GM12878 (cell line): ENCODE measurements at regions not wholly inside any gene's neighbourhood (a gene's known extent, or its start where the extent isn't known, plus 50 kb on each side); places are given as distances from the start of the nearest gene placed in this dataset.

Experiments used
- ATAC-seq: fragments of 200-7000 bp; cut with Tn5 transposase; 3 replicates; pipeline ENCODE4 v1.9.1; 2020; ENCODE audit warnings: mild to moderate bottlenecking, moderate library complexity
- BruUV-seq: library from RNA; stranded (reverse); fragments of 400-500 nt; replicated peaks from 2 replicates; lab custom pipeline; 2021; lab: Mats Ljungman, UMichigan
- CTCF ChIA-PET: fragments of 300-600 bp; sonication (Branson Sonifier 250); formaldehyde crosslinking; extraction: SDS; loops from one replicate; lab custom pipeline; 2021; ENCODE audit warnings: inconsistent platforms; lab: Yijun Ruan, JAX
- POLR2A ChIA-PET: fragments of 350-600 bp; formaldehyde crosslinking; extraction: SDS; loops from one replicate; lab custom pipeline; 2021; ENCODE audit warnings: inconsistent platforms; lab: Charles Lee
- RAD21 ChIA-PET: fragments of 300-600 bp; sonication (Branson Sonifier 250); formaldehyde crosslinking; loops from one replicate; lab custom pipeline; 2023; ENCODE audit warnings: antibody characterized with exemption; ENCODE audit not compliant: unreplicated experiment; lab: Charles Lee
- SMC1A ChIA-PET: fragments of 300-600 bp; sonication (Branson Sonifier 250); formaldehyde crosslinking; loops from one replicate; lab custom pipeline; 2023; ENCODE audit not compliant: unreplicated experiment, uncharacterized antibody; lab: Charles Lee
- DNase-seq: peaks from one replicate; pipeline ENCODE4 v3.0.0-alpha.2; 2011; ENCODE audit warnings: low read depth, low spot score
- FAIRE-seq: peaks from 3 replicates; lab custom pipeline; 2011; peaks lifted over from hg19 to GRCh38; lab: Jason Lieb, UNC
- H2AFZ ChIP-seq: 2 replicates; pipeline ENCODE4 v1.6.0; 2011; ENCODE audit warnings: low read depth, low read length, control low read depth; ENCODE audit not compliant: control insufficient read depth
- H3K27ac ChIP-seq: 2 replicates; pipeline ENCODE4 v1.5.1; 2011; ENCODE audit warnings: control low read depth; ENCODE audit not compliant: control insufficient read depth, insufficient read depth
- H3K27me3 ChIP-seq, 2 experiments: replicated peaks in 1 of 2; 2 replicates each; pipeline versions ENCODE4 v1.6.0 to v1.6.1; 2011; ENCODE audit warnings: low read length in 1 of 2; ENCODE audit not compliant: control insufficient read depth in 2 of 2, insufficient read depth in 2 of 2
- H3K36me3 ChIP-seq, 2 experiments: 2 replicates each; pipeline ENCODE4 v1.5.1; 2011; ENCODE audit warnings: low read length in 1 of 2; ENCODE audit not compliant: control insufficient read depth in 2 of 2, insufficient read depth in 2 of 2
- H3K4me1 ChIP-seq: 2 replicates; pipeline ENCODE4 v1.6.1; 2011; ENCODE audit warnings: mild to moderate bottlenecking, low read length, moderate library complexity, mixed read lengths; ENCODE audit not compliant: control insufficient read depth, insufficient read depth
- H3K4me2 ChIP-seq: 2 replicates; pipeline ENCODE4 v1.6.0; 2011; ENCODE audit warnings: control low read depth; ENCODE audit not compliant: control insufficient read depth, insufficient read depth
- H3K4me3 ChIP-seq: fragments of 200-600 bp; sonication (generic); 2 replicates; pipeline ENCODE4 v1.5.1; 2016
- H3K79me2 ChIP-seq: 2 replicates; pipeline ENCODE4 v1.6.0; 2011; ENCODE audit warnings: low read length; ENCODE audit not compliant: control insufficient read depth, insufficient read depth
- H3K9ac ChIP-seq: 2 replicates; pipeline ENCODE4 v1.8.0; 2011; ENCODE audit warnings: low read length, control low read depth, mixed read lengths; ENCODE audit not compliant: control insufficient read depth, insufficient read depth
- H3K9me3 ChIP-seq: replicated peaks from 3 replicates; pipeline ENCODE4 v1.5.1; 2011; ENCODE audit warnings: mild to moderate bottlenecking, low read length; ENCODE audit not compliant: control insufficient read depth, insufficient read depth
- H4K20me1 ChIP-seq: 2 replicates; pipeline ENCODE4 v1.6.0; 2011; ENCODE audit not compliant: control insufficient read depth, insufficient read depth
- BHLHE40 ChIP-seq, 2 experiments: fragments of 450-650 bp in 1 of 2; IDR thresholded peaks; 2 replicates each; pipeline ENCODE4 v1.6.1; 2011 to 2017; ENCODE audit warnings: low read depth in 2 of 2, borderline replicate concordance in 1 of 2, improper control_type of control experiment in 1 of 2, low read length in 1 of 2, mild to moderate bottlenecking in 1 of 2
- FOXM1 ChIP-seq: IDR thresholded peaks from 2 replicates; pipeline ENCODE4 v1.6.1; 2012; ENCODE audit warnings: low read depth, mild to moderate bottlenecking, inconsistent platforms, low read length, moderate library complexity
- HDGF ChIP-seq: fragments of 450-650 bp; IDR thresholded peaks from 2 replicates; pipeline ENCODE4 v1.6.1; 2016; ENCODE audit warnings: antibody characterized with exemption
- JUND ChIP-seq: IDR thresholded peaks from 2 replicates; pipeline ENCODE4 v1.6.1; 2012; ENCODE audit warnings: low read depth, mild to moderate bottlenecking, low read length, improper control_type of control experiment, moderate library complexity
- LARP7 ChIP-seq: fragments of 450-650 bp; IDR thresholded peaks from 2 replicates; pipeline ENCODE4 v1.6.1; 2017; ENCODE audit warnings: mild to moderate bottlenecking
- POU2F2 ChIP-seq: IDR thresholded peaks from 3 replicates; pipeline ENCODE4 v1.6.1; 2011; ENCODE audit warnings: low read depth, mild to moderate bottlenecking, low read length, borderline replicate concordance
- RBBP5 ChIP-seq: fragments of 200-600 bp; sonication (generic); conservative IDR thresholded peaks from 2 replicates; pipeline ENCODE4 v1.6.1; 2016
- SIN3A ChIP-seq: IDR thresholded peaks from 2 replicates; pipeline ENCODE4 v1.6.1; 2012; ENCODE audit warnings: low read depth, low read length, improper control_type of control experiment
- SMC3 ChIP-seq: IDR thresholded peaks from 2 replicates; pipeline ENCODE4 v1.6.1; 2011; ENCODE audit warnings: low read length, improper control_type of control experiment, borderline replicate concordance
- SRF ChIP-seq, 2 experiments: IDR thresholded peaks; 2 replicates each; pipeline ENCODE4 v1.6.1; 2011; ENCODE audit warnings: low read depth in 2 of 2, low read length in 2 of 2, mild to moderate bottlenecking in 1 of 2, moderate library complexity in 1 of 2
- TCF3 ChIP-seq: IDR thresholded peaks from 2 replicates; pipeline ENCODE4 v1.6.1; 2012; ENCODE audit warnings: low read depth, mild to moderate bottlenecking, low read length, borderline replicate concordance; ENCODE audit not compliant: insufficient read depth
- TCF7 ChIP-seq: IDR thresholded peaks from 2 replicates; pipeline ENCODE4 v1.6.1; 2014; ENCODE audit warnings: antibody characterized with exemption, borderline replicate concordance
- ZBED1 ChIP-seq: IDR thresholded peaks from 2 replicates; pipeline ENCODE4 v1.6.1; 2016; ENCODE audit warnings: borderline replicate concordance
- ZNF217 ChIP-seq: fragments of 450-650 bp; IDR thresholded peaks from 2 replicates; pipeline ENCODE4 v1.6.1; 2017; ENCODE audit warnings: antibody characterized with exemption, mild to moderate bottlenecking
- WGBS: methylation state at CpG from one replicate; pipeline ENCODE4 v1.1.6; 2016; ENCODE audit warnings: low lambda C conversion rate; ENCODE audit not compliant: insufficient replicate concordance, insufficient coverage; ENCODE audit errors: missing lambda C conversion rate; 5-methylcytosine and 5-hydroxymethylcytosine counted together
- in situ Hi-C: fragments of 300-500 bp; cut with MboI; formaldehyde crosslinking; loops from 9 replicates; pipeline ENCODE4 v1.14.3; 2018; ENCODE audit warnings: mixed read lengths
- intact Hi-C: fragments of 100-400 bp; cut with micrococcal nuclease; formaldehyde crosslinking; loops from one replicate; pipeline ENCODE4 v1.14.2; 2022; ENCODE audit not compliant: unreplicated experiment

GRCh38 chr12:115756804-115757203 lies 520.7 kb downstream of the MED13L start:
- Histone ChIP-seq H3K4me2 (no peak overlapping the region), H4K20me1 (no peaks in the 10 kb centered on the region), H3K4me1 (no peaks in the 10 kb centered on the region), H3K9ac (no peak overlapping the region), H3K4me3 (no peak overlapping the region), H3K27me3 (no peaks in the 10 kb centered on the region; a peak in 1 of 4 replicates), H3K9me3 (no peaks in the 10 kb centered on the region), H3K27ac (no peak overlapping the region), H3K36me3 (no peaks in the 10 kb centered on the region), H3K79me2 (no peaks in the 10 kb centered on the region), H2AFZ (no peak overlapping the region)
- FAIRE-seq: no peak
- ChIA-PET CTCF (no interaction called here), POLR2A (no interaction called here), SMC1A (no interaction called here), RAD21 (no interaction called here)
- DNase-seq: no peak
- no peak for ATAC-seq
- intact Hi-C loops: no loop called here
- WGBS: 40% methylated on average over 8 of the region's 8 CpGs
- BruUV-seq: no TSS peak
- no peak for TF ChIP-seq HDGF
- TF ChIP-seq TCF7: no peak
- TF ChIP-seq BHLHE40 (IDR thresholded peaks at IDR 0.05; ENCODE audit: borderline replicate concordance in 1 of 2, low read depth in 2 of 2, low read length in 1 of 2): no peak
- TF ChIP-seq RBBP5: no peak
- in situ Hi-C loops: no loop called here

GRCh38 chr12:115756271-115756670 lies 521.2 kb downstream of the MED13L start:
- no peaks in the 10 kb centered on the region for H3K79me2 ChIP-seq
- SMC1A ChIA-PET: interaction anchor here (0.7 kb wide), 1 partner anchor 706 kb away, joined by 3 read pairs; no protein-coding TSS in a partner anchor
- H3K9me3 ChIP-seq: no peaks in the 10 kb centered on the region
- in situ Hi-C loops: no loop called here
- H3K4me1 ChIP-seq: no peaks in the 10 kb centered on the region
- no peaks in the 10 kb centered on the region for H3K36me3 ChIP-seq
- no peaks in the 10 kb centered on the region; a peak in 1 of 4 replicates for H3K27me3 ChIP-seq
- ATAC-seq (no peak), DNase-seq (no peak), FAIRE-seq (no peak)
- BruUV-seq: no TSS peak
- no peaks in the 10 kb centered on the region for H4K20me1 ChIP-seq
- POLR2A ChIA-PET: interaction anchor here (0.5 to 0.6 kb wide), 2 partner anchors 18 to 133 kb away, joined by 3 to 4 read pairs; no protein-coding TSS in a partner anchor
- no peak for TF ChIP-seq SIN3A
- TF ChIP-seq POU2F2: no peak
- no peak for TF ChIP-seq TCF3
- no peak for TF ChIP-seq SMC3
- TF ChIP-seq SRF (IDR thresholded peaks at IDR 0.05; ENCODE audit: low read depth in 2 of 2, low read length in 2 of 2): no peak
- no peak for TF ChIP-seq ZBED1
- no peak for TF ChIP-seq FOXM1
- no peak for TF ChIP-seq ZNF217
- no peak for TF ChIP-seq JUND
- TF ChIP-seq LARP7: no peak
- intact Hi-C loops: no loop called here
- no peak overlapping the region for H2AFZ ChIP-seq
- RAD21 ChIA-PET: no interaction called here
- CTCF ChIA-PET: no interaction called here
- H3K4me2 ChIP-seq: no peak overlapping the region
- H3K4me3 ChIP-seq: no peak overlapping the region
- H3K27ac ChIP-seq: no peak overlapping the region
- H3K9ac ChIP-seq: no peak overlapping the region
- 41% methylated on average over 4 of the region's 4 CpGs for WGBS
